GM12878 (cell line): ENCODE measurements at regions not wholly inside any gene's neighbourhood (a gene's known extent, or its start where the extent isn't known, plus 50 kb on each side); places are given as distances from the start of the nearest gene placed in this dataset.

ENCODE experiments used
- ATAC-seq: fragments of 200-7000 bp; cut with Tn5 transposase; 3 replicates; pipeline ENCODE4 v1.9.1; 2020; ENCODE audit warnings: mild to moderate bottlenecking, moderate library complexity
- BruUV-seq: library from RNA; stranded (reverse); fragments of 400-500 nt; replicated peaks from 2 replicates; lab custom pipeline; 2021; lab: Mats Ljungman, UMichigan
- CTCF ChIA-PET: fragments of 300-600 bp; sonication (Branson Sonifier 250); formaldehyde crosslinking; extraction: SDS; loops from one replicate; lab custom pipeline; 2021; ENCODE audit warnings: inconsistent platforms; lab: Yijun Ruan, JAX
- POLR2A ChIA-PET: fragments of 350-600 bp; formaldehyde crosslinking; extraction: SDS; loops from one replicate; lab custom pipeline; 2021; ENCODE audit warnings: inconsistent platforms; lab: Charles Lee
- RAD21 ChIA-PET: fragments of 300-600 bp; sonication (Branson Sonifier 250); formaldehyde crosslinking; loops from one replicate; lab custom pipeline; 2023; ENCODE audit warnings: antibody characterized with exemption; ENCODE audit not compliant: unreplicated experiment; lab: Charles Lee
- SMC1A ChIA-PET: fragments of 300-600 bp; sonication (Branson Sonifier 250); formaldehyde crosslinking; loops from one replicate; lab custom pipeline; 2023; ENCODE audit not compliant: unreplicated experiment, uncharacterized antibody; lab: Charles Lee
- DNase-seq: peaks from one replicate; pipeline ENCODE4 v3.0.0-alpha.2; 2011; ENCODE audit warnings: low read depth, low spot score
- FAIRE-seq: peaks from 3 replicates; lab custom pipeline; 2011; peaks lifted over from hg19 to GRCh38; lab: Jason Lieb, UNC
- H2AFZ ChIP-seq: 2 replicates; pipeline ENCODE4 v1.6.0; 2011; ENCODE audit warnings: low read depth, low read length, control low read depth; ENCODE audit not compliant: control insufficient read depth
- H3K27ac ChIP-seq: 2 replicates; pipeline ENCODE4 v1.5.1; 2011; ENCODE audit warnings: control low read depth; ENCODE audit not compliant: control insufficient read depth, insufficient read depth
- H3K27me3 ChIP-seq, 2 experiments: replicated peaks in 1 of 2; 2 replicates each; pipeline versions ENCODE4 v1.6.0 to v1.6.1; 2011; ENCODE audit warnings: low read length in 1 of 2; ENCODE audit not compliant: control insufficient read depth in 2 of 2, insufficient read depth in 2 of 2
- H3K36me3 ChIP-seq, 2 experiments: 2 replicates each; pipeline ENCODE4 v1.5.1; 2011; ENCODE audit warnings: low read length in 1 of 2; ENCODE audit not compliant: control insufficient read depth in 2 of 2, insufficient read depth in 2 of 2
- H3K4me1 ChIP-seq: 2 replicates; pipeline ENCODE4 v1.6.1; 2011; ENCODE audit warnings: mild to moderate bottlenecking, low read length, moderate library complexity, mixed read lengths; ENCODE audit not compliant: control insufficient read depth, insufficient read depth
- H3K4me2 ChIP-seq: 2 replicates; pipeline ENCODE4 v1.6.0; 2011; ENCODE audit warnings: control low read depth; ENCODE audit not compliant: control insufficient read depth, insufficient read depth
- H3K4me3 ChIP-seq: fragments of 200-600 bp; sonication (generic); 2 replicates; pipeline ENCODE4 v1.5.1; 2016
- H3K79me2 ChIP-seq: 2 replicates; pipeline ENCODE4 v1.6.0; 2011; ENCODE audit warnings: low read length; ENCODE audit not compliant: control insufficient read depth, insufficient read depth
- H3K9ac ChIP-seq: 2 replicates; pipeline ENCODE4 v1.8.0; 2011; ENCODE audit warnings: low read length, control low read depth, mixed read lengths; ENCODE audit not compliant: control insufficient read depth, insufficient read depth
- H3K9me3 ChIP-seq: replicated peaks from 3 replicates; pipeline ENCODE4 v1.5.1; 2011; ENCODE audit warnings: mild to moderate bottlenecking, low read length; ENCODE audit not compliant: control insufficient read depth, insufficient read depth
- H4K20me1 ChIP-seq: 2 replicates; pipeline ENCODE4 v1.6.0; 2011; ENCODE audit not compliant: control insufficient read depth, insufficient read depth
- BMI1 ChIP-seq: fragments of 450-650 bp; IDR thresholded peaks from 2 replicates; pipeline ENCODE4 v1.6.1; 2016; ENCODE audit warnings: mild to moderate bottlenecking, moderate library complexity, borderline replicate concordance
- CEBPB ChIP-seq, 2 experiments: fragments of 150-350 bp in 1 of 2; IDR thresholded peaks; 2 replicates each; pipeline ENCODE4 v1.6.1; 2012 to 2014; ENCODE audit warnings: low read depth in 2 of 2, low read length in 2 of 2, borderline replicate concordance in 1 of 2, inconsistent platforms in 1 of 2
- KAT2A ChIP-seq: conservative IDR thresholded peaks from 2 replicates; pipeline ENCODE4 v1.6.1; 2011; ENCODE audit warnings: low read depth, low read length; ENCODE audit not compliant: control insufficient read depth
- POLR2A ChIP-seq: IDR thresholded peaks from 2 replicates; pipeline ENCODE4 v1.6.1; 2011; ENCODE audit warnings: low read depth, mild to moderate bottlenecking, low read length
- POLR2AphosphoS2 ChIP-seq: IDR thresholded peaks from 2 replicates; pipeline ENCODE4 v1.6.1; 2011; ENCODE audit warnings: low read depth, mild to moderate bottlenecking, low read length, improper control_type of control experiment, moderate library complexity
- SIX5 ChIP-seq: IDR thresholded peaks from 2 replicates; pipeline ENCODE4 v1.6.1; 2011; ENCODE audit warnings: mild to moderate bottlenecking, low read depth, low read length, moderate library complexity; ENCODE audit not compliant: severe bottlenecking
- SP1 ChIP-seq: IDR thresholded peaks from one replicate; pipeline ENCODE4 v1.6.1; 2011; ENCODE audit warnings: low read depth, low read length
- STAT3 ChIP-seq: IDR thresholded peaks from 2 replicates; pipeline ENCODE4 v1.6.1; 2011; ENCODE audit warnings: low read depth, low read length, improper control_type of control experiment
- SUPT20H ChIP-seq: IDR thresholded peaks from 2 replicates; pipeline ENCODE4 v1.6.1; 2011; ENCODE audit warnings: low read depth, mild to moderate bottlenecking, low read length, moderate library complexity, borderline replicate concordance; ENCODE audit not compliant: control insufficient read depth
- YBX1 ChIP-seq: fragments of 450-650 bp; IDR thresholded peaks from 2 replicates; pipeline ENCODE4 v1.6.1; 2016; ENCODE audit warnings: antibody characterized with exemption
- ZNF274 ChIP-seq: IDR thresholded peaks from one replicate; pipeline ENCODE4 v1.8.0; 2011; ENCODE audit not compliant: insufficient read length, insufficient read depth
- WGBS: methylation state at CpG from one replicate; pipeline ENCODE4 v1.1.6; 2016; ENCODE audit warnings: low lambda C conversion rate; ENCODE audit not compliant: insufficient replicate concordance, insufficient coverage; ENCODE audit errors: missing lambda C conversion rate; 5-methylcytosine and 5-hydroxymethylcytosine counted together
- in situ Hi-C: fragments of 300-500 bp; cut with MboI; formaldehyde crosslinking; loops from 9 replicates; pipeline ENCODE4 v1.14.3; 2018; ENCODE audit warnings: mixed read lengths
- intact Hi-C: fragments of 100-400 bp; cut with micrococcal nuclease; formaldehyde crosslinking; loops from one replicate; pipeline ENCODE4 v1.14.2; 2022; ENCODE audit not compliant: unreplicated experiment
- TF ChIP-seq, protein P1 (sequence below): IDR thresholded peaks from 2 replicates; pipeline ENCODE4 v1.6.1; 2012; ENCODE audit warnings: low read depth, low read length, improper control_type of control experiment
- TF ChIP-seq, protein P2 (sequence below): fragments of 450-650 bp; IDR thresholded peaks from 2 replicates; pipeline ENCODE4 v1.6.1; 2016; ENCODE audit warnings: mild to moderate bottlenecking
- TF ChIP-seq, protein P3 (sequence below): fragments of 450-650 bp; formaldehyde crosslinking; IDR thresholded peaks from 2 replicates; pipeline ENCODE4 v1.5.0; 2022; ENCODE audit warnings: mild to moderate bottlenecking, missing genetic modification characterization
- TF ChIP-seq, protein P4 (sequence below): fragments of 450-650 bp; IDR thresholded peaks from 2 replicates; pipeline ENCODE4 v1.6.1; 2017; ENCODE audit warnings: mild to moderate bottlenecking, low read depth, inconsistent platforms; ENCODE audit not compliant: poor library complexity, severe bottlenecking

DNA sequence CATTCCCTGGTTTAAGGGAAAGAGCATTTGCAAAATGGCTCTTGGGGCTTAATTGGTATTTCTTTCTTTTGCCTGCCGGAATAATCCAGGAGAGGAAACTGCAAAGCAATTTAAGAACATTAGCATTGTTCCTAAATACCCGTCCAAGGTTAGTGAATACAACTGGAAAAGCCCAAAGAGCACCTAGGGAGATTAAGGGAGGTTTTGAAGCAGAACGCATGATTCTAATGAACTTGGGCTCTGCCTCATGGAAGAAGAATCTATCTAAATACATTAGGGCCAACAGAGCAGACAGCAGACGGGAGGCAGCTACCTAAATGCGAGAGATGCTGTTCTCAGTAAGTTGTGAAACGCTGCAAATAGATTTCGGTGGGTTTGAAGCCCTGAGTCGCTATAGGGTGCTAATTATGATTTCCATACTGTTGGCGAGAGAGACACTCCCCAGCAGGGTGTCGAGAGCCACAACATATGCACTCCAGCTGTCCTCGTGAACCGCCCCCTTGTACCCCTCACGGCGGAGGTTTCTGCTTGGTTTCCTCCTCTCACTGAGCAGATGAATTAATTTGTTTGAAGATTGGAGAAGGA, 326.7 kb upstream of the CAMK1G start (continued):
- TF ChIP-seq SUPT20H (no peak), SP1 (no peak), KAT2A (no peak), BMI1 (no peak)
- TF ChIP-seq, protein P1, sequence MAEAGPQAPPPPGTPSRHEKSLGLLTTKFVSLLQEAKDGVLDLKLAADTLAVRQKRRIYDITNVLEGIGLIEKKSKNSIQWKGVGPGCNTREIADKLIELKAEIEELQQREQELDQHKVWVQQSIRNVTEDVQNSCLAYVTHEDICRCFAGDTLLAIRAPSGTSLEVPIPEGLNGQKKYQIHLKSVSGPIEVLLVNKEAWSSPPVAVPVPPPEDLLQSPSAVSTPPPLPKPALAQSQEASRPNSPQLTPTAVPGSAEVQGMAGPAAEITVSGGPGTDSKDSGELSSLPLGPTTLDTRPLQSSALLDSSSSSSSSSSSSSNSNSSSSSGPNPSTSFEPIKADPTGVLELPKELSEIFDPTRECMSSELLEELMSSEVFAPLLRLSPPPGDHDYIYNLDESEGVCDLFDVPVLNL, result no peak

- in situ Hi-C loops, result no loop called here
- ChIA-PET CTCF (interaction anchor here (0.6 to 4.6 kb wide), 2 partner anchors 9 to 724 kb away, joined by 3 to 24 read pairs; no protein-coding TSS in a partner anchor), RAD21 (no interaction called here)
- TF ChIP-seq SIX5 (no peak), STAT3 (no peak), ZNF274 (no peak), POLR2A (no peak), POLR2AphosphoS2 (no peak), CEBPB (IDR thresholded peaks at IDR 0.05; ENCODE audit: borderline replicate concordance in 1 of 2, low read depth in 2 of 2, low read length in 2 of 2) (no peak), YBX1 (no peak)
- TF ChIP-seq, protein P2, sequence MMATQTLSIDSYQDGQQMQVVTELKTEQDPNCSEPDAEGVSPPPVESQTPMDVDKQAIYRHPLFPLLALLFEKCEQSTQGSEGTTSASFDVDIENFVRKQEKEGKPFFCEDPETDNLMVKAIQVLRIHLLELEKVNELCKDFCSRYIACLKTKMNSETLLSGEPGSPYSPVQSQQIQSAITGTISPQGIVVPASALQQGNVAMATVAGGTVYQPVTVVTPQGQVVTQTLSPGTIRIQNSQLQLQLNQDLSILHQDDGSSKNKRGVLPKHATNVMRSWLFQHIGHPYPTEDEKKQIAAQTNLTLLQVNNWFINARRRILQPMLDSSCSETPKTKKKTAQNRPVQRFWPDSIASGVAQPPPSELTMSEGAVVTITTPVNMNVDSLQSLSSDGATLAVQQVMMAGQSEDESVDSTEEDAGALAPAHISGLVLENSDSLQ, result no peak
- TF ChIP-seq, protein P3, sequence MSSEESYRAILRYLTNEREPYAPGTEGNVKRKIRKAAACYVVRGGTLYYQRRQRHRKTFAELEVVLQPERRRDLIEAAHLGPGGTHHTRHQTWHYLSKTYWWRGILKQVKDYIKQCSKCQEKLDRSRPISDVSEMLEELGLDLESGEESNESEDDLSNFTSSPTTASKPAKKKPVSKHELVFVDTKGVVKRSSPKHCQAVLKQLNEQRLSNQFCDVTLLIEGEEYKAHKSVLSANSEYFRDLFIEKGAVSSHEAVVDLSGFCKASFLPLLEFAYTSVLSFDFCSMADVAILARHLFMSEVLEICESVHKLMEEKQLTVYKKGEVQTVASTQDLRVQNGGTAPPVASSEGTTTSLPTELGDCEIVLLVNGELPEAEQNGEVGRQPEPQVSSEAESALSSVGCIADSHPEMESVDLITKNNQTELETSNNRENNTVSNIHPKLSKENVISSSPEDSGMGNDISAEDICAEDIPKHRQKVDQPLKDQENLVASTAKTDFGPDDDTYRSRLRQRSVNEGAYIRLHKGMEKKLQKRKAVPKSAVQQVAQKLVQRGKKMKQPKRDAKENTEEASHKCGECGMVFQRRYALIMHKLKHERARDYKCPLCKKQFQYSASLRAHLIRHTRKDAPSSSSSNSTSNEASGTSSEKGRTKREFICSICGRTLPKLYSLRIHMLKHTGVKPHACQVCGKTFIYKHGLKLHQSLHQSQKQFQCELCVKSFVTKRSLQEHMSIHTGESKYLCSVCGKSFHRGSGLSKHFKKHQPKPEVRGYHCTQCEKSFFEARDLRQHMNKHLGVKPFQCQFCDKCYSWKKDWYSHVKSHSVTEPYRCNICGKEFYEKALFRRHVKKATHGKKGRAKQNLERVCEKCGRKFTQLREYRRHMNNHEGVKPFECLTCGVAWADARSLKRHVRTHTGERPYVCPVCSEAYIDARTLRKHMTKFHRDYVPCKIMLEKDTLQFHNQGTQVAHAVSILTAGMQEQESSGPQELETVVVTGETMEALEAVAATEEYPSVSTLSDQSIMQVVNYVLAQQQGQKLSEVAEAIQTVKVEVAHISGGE (CRISPR knock-in tag), result no peak
- TF ChIP-seq, protein P4, sequence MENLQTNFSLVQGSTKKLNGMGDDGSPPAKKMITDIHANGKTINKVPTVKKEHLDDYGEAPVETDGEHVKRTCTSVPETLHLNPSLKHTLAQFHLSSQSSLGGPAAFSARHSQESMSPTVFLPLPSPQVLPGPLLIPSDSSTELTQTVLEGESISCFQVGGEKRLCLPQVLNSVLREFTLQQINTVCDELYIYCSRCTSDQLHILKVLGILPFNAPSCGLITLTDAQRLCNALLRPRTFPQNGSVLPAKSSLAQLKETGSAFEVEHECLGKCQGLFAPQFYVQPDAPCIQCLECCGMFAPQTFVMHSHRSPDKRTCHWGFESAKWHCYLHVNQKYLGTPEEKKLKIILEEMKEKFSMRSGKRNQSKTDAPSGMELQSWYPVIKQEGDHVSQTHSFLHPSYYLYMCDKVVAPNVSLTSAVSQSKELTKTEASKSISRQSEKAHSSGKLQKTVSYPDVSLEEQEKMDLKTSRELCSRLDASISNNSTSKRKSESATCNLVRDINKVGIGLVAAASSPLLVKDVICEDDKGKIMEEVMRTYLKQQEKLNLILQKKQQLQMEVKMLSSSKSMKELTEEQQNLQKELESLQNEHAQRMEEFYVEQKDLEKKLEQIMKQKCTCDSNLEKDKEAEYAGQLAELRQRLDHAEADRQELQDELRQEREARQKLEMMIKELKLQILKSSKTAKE, result no peak
These were observed 326.1 kb upstream of the CAMK1G start for GRCh38 chr1:209257454-209257853.

More at GRCh38 chr1:209257454-209257853, 326.1 kb upstream of the CAMK1G start:
- H3K27ac ChIP-seq, result no peak overlapping the region
- intact Hi-C loops, result no loop called here
- BruUV-seq, result no TSS peak
- 0% methylated on average over 1 of the region's 1 CpG for whole genome bisulfite sequencing
- no peaks in the 10 kb centered on the region for H3K4me1 ChIP-seq
- H3K27me3 ChIP-seq, result no peaks in the 10 kb centered on the region
- no peaks in the 10 kb centered on the region for H4K20me1 ChIP-seq
- POLR2A ChIA-PET, result no interaction called here
- H3K9ac ChIP-seq, result no peak overlapping the region
- H3K36me3 ChIP-seq, result no peaks in the 10 kb centered on the region
- SMC1A ChIA-PET, result no interaction called here
- H3K4me3 ChIP-seq, result no peak overlapping the region
- FAIRE-seq (no peak), DNase-seq (no peak), ATAC-seq (no peak)
- H3K79me2 ChIP-seq, result no peaks in the 10 kb centered on the region
- H3K9me3 ChIP-seq, result no peaks in the 10 kb centered on the region
- no peak overlapping the region for H2AFZ ChIP-seq
- no peak overlapping the region for H3K4me2 ChIP-seq
